Endodermal cell (in vitro differentiated cells): ENCODE measurements at regions not wholly inside any gene's neighbourhood (a gene's known extent, or its start where the extent isn't known, plus 50 kb on each side); places are given as distances from the start of the nearest gene placed in this dataset.

Experiments used
- DNase-seq: peaks from one replicate; pipeline ENCODE4 v3.0.0-alpha.2; 2017
- H3K27ac ChIP-seq: 2 replicates; pipeline ENCODE4 v1.5.1; 2013; ENCODE audit warnings: mild to moderate bottlenecking, low read depth, low read length, moderate library complexity
- H3K27me3 ChIP-seq: 2 replicates; pipeline ENCODE4 v1.6.1; 2013; ENCODE audit warnings: mild to moderate bottlenecking, low read length, moderate library complexity; ENCODE audit not compliant: insufficient read depth, control insufficient read depth, poor library complexity, severe bottlenecking
- H3K36me3 ChIP-seq: 2 replicates; pipeline ENCODE4 v1.7.0; 2013; ENCODE audit warnings: mild to moderate bottlenecking, low read length, moderate library complexity; ENCODE audit not compliant: control insufficient read depth, insufficient read depth
- H3K4me1 ChIP-seq: one replicate; pipeline ENCODE4 v1.7.0; 2013; ENCODE audit warnings: low read length; ENCODE audit not compliant: control insufficient read depth, insufficient read depth
- H3K4me3 ChIP-seq: 2 replicates; pipeline ENCODE4 v1.5.1; 2013; ENCODE audit warnings: mild to moderate bottlenecking, low read length, moderate library complexity
- H3K9ac ChIP-seq: 2 replicates; pipeline ENCODE4 v1.6.1; 2013; ENCODE audit warnings: mild to moderate bottlenecking, low read length, moderate library complexity; ENCODE audit not compliant: poor library complexity, severe bottlenecking; ENCODE audit errors: extremely low read depth
- H3K9me3 ChIP-seq: 2 replicates; pipeline ENCODE4 v1.6.1; 2013; ENCODE audit warnings: mild to moderate bottlenecking, low read length, moderate library complexity; ENCODE audit not compliant: control insufficient read depth
- H3K27ac Mint-ChIP-seq: 2 replicates; pipeline ENCODE4 v1.8.0; 2020; ENCODE audit warnings: mixed read lengths
- H3K27me3 Mint-ChIP-seq: 2 replicates; pipeline ENCODE4 v1.8.0; 2021; ENCODE audit warnings: mild to moderate bottlenecking, mixed read lengths; ENCODE audit not compliant: insufficient read depth
- H3K36me3 Mint-ChIP-seq: 2 replicates; pipeline ENCODE4 v1.8.0; 2020; ENCODE audit warnings: low read depth, mixed read lengths
- H3K4me1 Mint-ChIP-seq: 2 replicates; pipeline ENCODE4 v1.8.0; 2020; ENCODE audit warnings: mixed read lengths
- H3K4me3 Mint-ChIP-seq: 2 replicates; pipeline ENCODE4 v1.8.0; 2020; ENCODE audit warnings: mild to moderate bottlenecking, moderate library complexity, mixed read lengths
- H3K9me3 Mint-ChIP-seq: 2 replicates; pipeline ENCODE4 v1.8.0; 2020; ENCODE audit warnings: mild to moderate bottlenecking, mixed read lengths
- WGBS, 2 experiments: methylation state at CpG; one replicate each; pipeline versions ENCODE4 v1.1.5 to v1.1.7; 2013; ENCODE audit warnings: missing lambda C conversion rate in 2 of 2, mixed read lengths in 1 of 2; ENCODE audit not compliant: insufficient coverage in 1 of 2, insufficient read length in 1 of 2; 5-methylcytosine and 5-hydroxymethylcytosine counted together
- TF ChIP-seq, protein P1 (sequence below): fragments of 200-600 bp; sonication (generic); conservative IDR thresholded peaks from 2 replicates; pipeline ENCODE4 v1.5.0; 2021; ENCODE audit warnings: antibody characterized with exemption, mild to moderate bottlenecking

- H3K27me3 ChIP-seq, result no peaks in the 10 kb centered on the region
- no peak overlapping the region for H3K4me3 ChIP-seq
- H3K27ac Mint-ChIP-seq, result no peak overlapping the region
- H3K27ac ChIP-seq, result no peak overlapping the region
- no peak for DNase-seq
- 87 to 94% methylated on average over 4 of the region's 5 CpGs for WGBS, 2 experiments
- TF ChIP-seq, protein P1, sequence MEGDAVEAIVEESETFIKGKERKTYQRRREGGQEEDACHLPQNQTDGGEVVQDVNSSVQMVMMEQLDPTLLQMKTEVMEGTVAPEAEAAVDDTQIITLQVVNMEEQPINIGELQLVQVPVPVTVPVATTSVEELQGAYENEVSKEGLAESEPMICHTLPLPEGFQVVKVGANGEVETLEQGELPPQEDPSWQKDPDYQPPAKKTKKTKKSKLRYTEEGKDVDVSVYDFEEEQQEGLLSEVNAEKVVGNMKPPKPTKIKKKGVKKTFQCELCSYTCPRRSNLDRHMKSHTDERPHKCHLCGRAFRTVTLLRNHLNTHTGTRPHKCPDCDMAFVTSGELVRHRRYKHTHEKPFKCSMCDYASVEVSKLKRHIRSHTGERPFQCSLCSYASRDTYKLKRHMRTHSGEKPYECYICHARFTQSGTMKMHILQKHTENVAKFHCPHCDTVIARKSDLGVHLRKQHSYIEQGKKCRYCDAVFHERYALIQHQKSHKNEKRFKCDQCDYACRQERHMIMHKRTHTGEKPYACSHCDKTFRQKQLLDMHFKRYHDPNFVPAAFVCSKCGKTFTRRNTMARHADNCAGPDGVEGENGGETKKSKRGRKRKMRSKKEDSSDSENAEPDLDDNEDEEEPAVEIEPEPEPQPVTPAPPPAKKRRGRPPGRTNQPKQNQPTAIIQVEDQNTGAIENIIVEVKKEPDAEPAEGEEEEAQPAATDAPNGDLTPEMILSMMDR, result no peak
- H3K27me3 Mint-ChIP-seq, result no peaks in the 10 kb centered on the region
- no peaks in the 10 kb centered on the region for H3K9me3 Mint-ChIP-seq
- H3K9ac ChIP-seq, result no peak overlapping the region
- no peaks in the 10 kb centered on the region for H3K36me3 Mint-ChIP-seq
- no peaks in the 10 kb centered on the region for H3K9me3 ChIP-seq
- no peaks in the 10 kb centered on the region for H3K36me3 ChIP-seq
- peaks cover 2% of the 10 kb centered on the region for H3K4me1 Mint-ChIP-seq
- no peaks in the 10 kb centered on the region for H3K4me1 ChIP-seq
- H3K4me3 Mint-ChIP-seq, result no peak overlapping the region
These were observed 283.2 kb upstream of the HSF2 start for GRCh38 chr6:122116119-122116834.

GRCh38 chr6:122116835-122117627 lies 282.4 kb upstream of the HSF2 start:
- DNase-seq, result no peak
- Histone ChIP-seq H3K9ac (no peak overlapping the region), H3K4me3 (no peak overlapping the region), H3K36me3 (no peaks in the 10 kb centered on the region), H3K27ac (no peak overlapping the region), H3K4me1 (no peaks in the 10 kb centered on the region), H3K9me3 (no peaks in the 10 kb centered on the region), H3K27me3 (no peaks in the 10 kb centered on the region)
- 91% methylated on average over 2 of the region's 2 CpGs; no CpG with 5 or more reads in 1 of the 2 experiments for WGBS, 2 experiments
- TF ChIP-seq, protein P1, result no peak
- Mint-ChIP-seq H3K9me3 (no peaks in the 10 kb centered on the region), H3K4me1 (peaks cover 4% of the 10 kb centered on the region), H3K27me3 (no peaks in the 10 kb centered on the region), H3K4me3 (no peak overlapping the region), H3K27ac (no peak overlapping the region), H3K36me3 (no peaks in the 10 kb centered on the region)

DNA sequence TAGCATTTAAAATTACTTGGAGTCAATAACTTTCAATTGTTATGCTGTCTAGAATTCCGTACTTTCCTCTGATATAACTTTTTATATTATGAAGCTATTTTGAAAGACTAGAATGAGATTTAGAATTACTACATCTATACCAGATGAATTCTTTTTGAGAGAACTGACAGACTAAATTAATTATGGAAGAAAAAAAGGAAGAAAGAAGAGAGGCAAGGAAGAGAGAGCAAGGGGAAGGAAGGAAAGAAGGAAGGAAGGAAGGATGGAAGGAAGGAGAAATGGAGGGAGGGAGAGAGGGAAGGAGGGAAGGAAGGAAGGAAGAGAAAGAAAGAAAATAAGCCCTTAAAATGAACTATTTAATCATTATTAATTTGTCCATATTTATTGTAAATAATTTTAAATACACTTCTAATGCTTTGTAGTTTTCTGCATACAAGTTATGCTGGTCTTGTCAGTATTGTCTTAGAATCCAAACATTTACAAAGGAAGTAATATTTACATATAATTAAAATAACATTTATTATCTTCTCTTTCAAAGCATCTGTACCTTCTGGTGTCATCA lies 280.4 kb upstream of the HSF2 start:
- no peak overlapping the region for H3K4me3 Mint-ChIP-seq
- H3K9me3 Mint-ChIP-seq, result no peaks in the 10 kb centered on the region
- no CpG with 5 or more reads among the region's 1 CpG for WGBS, 2 experiments
- H3K36me3 Mint-ChIP-seq, result no peaks in the 10 kb centered on the region
- DNase-seq, result no peak
- Histone ChIP-seq H3K4me3 (no peak overlapping the region), H3K9ac (no peak overlapping the region), H3K27ac (no peak overlapping the region), H3K4me1 (no peaks in the 10 kb centered on the region), H3K9me3 (no peaks in the 10 kb centered on the region), H3K36me3 (no peaks in the 10 kb centered on the region), H3K27me3 (no peaks in the 10 kb centered on the region)
- no peaks in the 10 kb centered on the region for H3K27me3 Mint-ChIP-seq
- TF ChIP-seq, protein P1, result no peak
- H3K27ac Mint-ChIP-seq, result no peak overlapping the region
- H3K4me1 Mint-ChIP-seq, result peaks cover 4% of the 10 kb centered on the region
